ENCODE measurements at regions not wholly inside any gene's neighbourhood (a gene's known extent, or its start where the extent isn't known, plus 50 kb on each side); places are given as distances from the start of the nearest gene placed in this dataset.
"Not testable (repeated sequence)": the region's sequence is repeated elsewhere in the genome, so short reads cannot be mapped to it uniquely, and the experiment has no call there.

- DNase-seq (ENCODE audit: low read depth), result no peak
Measured at GRCh38 chr17:64728041-64728695, 66.1 kb upstream of the SMURF2 start.

GRCh38 chr17:64726025-64726424 is 63.9 kb upstream of the SMURF2 start:
- DNase-seq (ENCODE audit: low read depth), result not testable (repeated sequence)

GRCh38 chr17:64724246-64724645 is 62.1 kb upstream of the SMURF2 start:
- not testable (repeated sequence) for DNase-seq (ENCODE audit: low read depth)

GRCh38 chr17:64723781-64724180 is 61.7 kb upstream of the SMURF2 start:
- no peak for DNase-seq (ENCODE audit: low read depth)

- not testable (repeated sequence) for DNase-seq (ENCODE audit: low read depth)
Measured at GRCh38 chr17:64721556-64721955, 59.4 kb upstream of the SMURF2 start.

- DNase-seq (ENCODE audit: low read depth), result not testable (repeated sequence)
Measured at GRCh38 chr17:64720253-64720652, 58.1 kb upstream of the SMURF2 start.

GRCh38 chr17:64719517-64719916 is 57.4 kb upstream of the SMURF2 start:
- not testable (repeated sequence) for DNase-seq (ENCODE audit: low read depth)

GRCh38 chr17:64718816-64719215 is 56.7 kb upstream of the SMURF2 start:
- DNase-seq (ENCODE audit: low read depth), result not testable (repeated sequence)

GRCh38 chr17:64718058-64718457 is 56.0 kb upstream of the SMURF2 start:
- DNase-seq (ENCODE audit: low read depth), result no peak

- DNase-seq (ENCODE audit: low read depth), result not testable (repeated sequence)
Measured at GRCh38 chr17:64716496-64716895, 54.4 kb upstream of the SMURF2 start.

GRCh38 chr17:64713786-64714185 is 51.7 kb upstream of the SMURF2 start:
- not testable (repeated sequence) for DNase-seq (ENCODE audit: low read depth)

- not testable (repeated sequence) for DNase-seq (ENCODE audit: low read depth)
Measured at GRCh38 chr17:64712557-64713351, 50.6 kb upstream of the SMURF2 start.
